ENCODE measurements at regions not wholly inside any gene's neighbourhood (a gene's known extent, or its start where the extent isn't known, plus 50 kb on each side); places are given as distances from the start of the nearest gene placed in this dataset.

- CTCF ChIA-PET, result no interaction called here
- POLR2A ChIA-PET, result interaction anchor here (1.1 kb wide), 1 partner anchor 12 kb away, joined by 3 read pairs; no protein-coding TSS in a partner anchor
- no peak for DNase-seq (ENCODE audit: extremely low spot score)
- TF ChIP-seq ZNF384 (IDR thresholded peaks at IDR 0.05) (no peak), FOXM1 (IDR thresholded peaks at IDR 0.05; ENCODE audit: borderline replicate concordance) (no peak), TARDBP (IDR thresholded peaks at IDR 0.05) (no peak), HDGF (IDR thresholded peaks at IDR 0.05; ENCODE audit: borderline replicate concordance) (no peak), L3MBTL2 (conservative IDR thresholded peaks at IDR 0.05) (no peak), ARNT (IDR thresholded peaks at IDR 0.05) (no peak), FOXA1 (IDR thresholded peaks at IDR 0.05) (no peak), LEF1 (IDR thresholded peaks at IDR 0.05; ENCODE audit: borderline replicate concordance) (no peak), ELF4 (IDR thresholded peaks at IDR 0.05) (no peak), PKNOX1 (IDR thresholded peaks at IDR 0.05) (no peak)
Measured at GRCh38 chr9:134564431-134565170, 77.0 kb upstream of the COL5A1 start.

DNA sequence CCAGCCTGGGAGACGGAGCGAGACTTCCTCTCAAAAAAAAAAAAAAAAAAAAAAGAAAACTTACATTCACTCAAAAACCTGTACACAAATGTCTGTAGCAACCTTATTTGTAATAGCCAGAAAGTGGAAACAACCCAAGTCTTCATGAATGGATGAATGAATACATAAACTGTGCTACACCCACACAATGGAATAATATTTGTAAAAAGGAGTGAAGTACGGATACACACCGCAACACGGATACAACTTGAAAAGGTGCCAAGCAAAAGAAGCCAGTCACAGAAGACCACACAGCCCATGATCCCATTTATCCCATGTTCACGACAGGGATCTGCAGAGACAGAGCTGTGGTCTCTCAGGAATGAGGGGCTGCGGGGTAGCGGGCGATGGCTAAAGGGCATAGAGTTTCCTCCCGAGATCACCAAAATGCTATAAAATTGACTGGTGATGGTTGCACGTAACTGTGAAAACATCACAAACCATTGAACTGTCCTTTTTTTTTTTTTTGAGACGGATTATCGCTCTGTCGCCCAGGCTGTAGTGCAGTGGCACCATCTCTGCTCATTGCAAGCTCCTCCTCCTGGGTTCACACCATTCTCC lies 76.2 kb upstream of the COL5A1 start:
- no peak for TF ChIP-seq TARDBP (IDR thresholded peaks at IDR 0.05)
- DNase-seq (ENCODE audit: extremely low spot score), result no peak
- ChIA-PET POLR2A (no interaction called here), CTCF (no interaction called here)

GRCh38 chr9:134566196-134566847 lies 75.3 kb upstream of the COL5A1 start:
- no peak for DNase-seq (ENCODE audit: extremely low spot score)
- CTCF ChIA-PET, result interaction anchor here (0.7 kb wide), 1 partner anchor 1080 kb away, joined by 6 read pairs; no protein-coding TSS in a partner anchor
- TF ChIP-seq FOXA1 (IDR thresholded peaks at IDR 0.05) (no peak), SUZ12 (IDR thresholded peaks at IDR 0.05) (no peak), NFRKB (IDR thresholded peaks at IDR 0.05) (no peak), BHLHE40 (IDR thresholded peaks at IDR 0.05; ENCODE audit: borderline replicate concordance) (no peak), LEF1 (IDR thresholded peaks at IDR 0.05; ENCODE audit: borderline replicate concordance) (no peak), CTBP1 (IDR thresholded peaks at IDR 0.05; ENCODE audit: borderline replicate concordance) (no peak), SP1 (IDR thresholded peaks at IDR 0.05) (no peak), ZNF384 (IDR thresholded peaks at IDR 0.05) (no peak), L3MBTL2 (conservative IDR thresholded peaks at IDR 0.05) (no peak), PKNOX1 (IDR thresholded peaks at IDR 0.05) (no peak)
- POLR2A ChIA-PET, result no interaction called here

DNA sequence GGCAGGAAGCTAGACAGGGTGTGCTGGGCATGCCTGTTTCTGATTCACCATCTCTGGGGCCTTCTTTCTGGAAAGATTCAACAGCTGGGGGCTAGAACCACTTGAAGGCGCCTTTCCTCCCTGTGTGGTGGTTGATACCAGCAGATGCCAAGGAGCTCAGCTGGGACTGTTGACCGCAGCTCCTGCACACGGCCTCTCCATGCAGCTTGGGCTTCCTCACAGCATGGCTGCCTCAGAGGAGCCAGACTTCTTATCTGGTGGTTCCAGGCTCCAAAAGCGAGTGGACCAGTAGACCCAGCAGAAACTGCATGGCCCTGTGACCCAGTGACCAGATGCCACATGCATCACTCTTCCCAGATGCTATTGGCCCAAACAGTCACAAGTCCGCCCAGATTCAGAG lies 74.7 kb upstream of the COL5A1 start:
- no peak for TF ChIP-seq FOXK2 (IDR thresholded peaks at IDR 0.05)
- TF ChIP-seq ZNF384 (IDR thresholded peaks at IDR 0.05), result no peak
- TF ChIP-seq ARNT (IDR thresholded peaks at IDR 0.05), result no peak
- no peak for TF ChIP-seq SP1 (IDR thresholded peaks at IDR 0.05)
- no peak for TF ChIP-seq TARDBP (IDR thresholded peaks at IDR 0.05)
- TF ChIP-seq LEF1 (IDR thresholded peaks at IDR 0.05; ENCODE audit: borderline replicate concordance), result no peak
- no peak for TF ChIP-seq BHLHE40 (IDR thresholded peaks at IDR 0.05; ENCODE audit: borderline replicate concordance)
- TF ChIP-seq PKNOX1 (IDR thresholded peaks at IDR 0.05), result no peak
- TF ChIP-seq L3MBTL2 (conservative IDR thresholded peaks at IDR 0.05), result no peak
- TF ChIP-seq FOXM1 (IDR thresholded peaks at IDR 0.05; ENCODE audit: borderline replicate concordance), result no peak
- CTCF ChIA-PET, result no interaction called here
- POLR2A ChIA-PET, result no interaction called here
- no peak for DNase-seq (ENCODE audit: extremely low spot score)

DNA sequence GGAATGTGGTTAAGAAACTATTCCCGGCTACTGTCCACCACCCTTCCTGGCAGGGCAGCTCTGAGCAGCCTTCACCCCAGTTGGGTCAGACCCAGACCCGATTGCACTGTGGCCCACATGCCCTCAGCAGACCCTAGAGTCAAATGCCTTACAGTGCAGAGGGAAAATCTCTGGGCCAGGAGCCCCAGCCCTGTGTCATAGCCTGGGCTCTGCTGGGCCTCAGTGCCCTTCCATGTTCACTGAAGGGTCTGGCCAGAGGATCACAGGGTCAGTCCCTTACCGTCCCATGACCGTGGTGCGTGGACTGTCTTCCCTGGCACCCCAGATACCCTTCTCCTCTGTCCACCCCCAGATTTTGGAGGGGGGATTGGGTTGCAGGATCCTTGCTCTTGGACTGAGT lies 73.5 kb upstream of the COL5A1 start:
- DNase-seq (ENCODE audit: extremely low spot score), result no peak
- TF ChIP-seq FOXM1 (IDR thresholded peaks at IDR 0.05; ENCODE audit: borderline replicate concordance) (no peak), ZNF384 (IDR thresholded peaks at IDR 0.05) (no peak), L3MBTL2 (conservative IDR thresholded peaks at IDR 0.05) (no peak), BHLHE40 (IDR thresholded peaks at IDR 0.05; ENCODE audit: borderline replicate concordance) (no peak), SUZ12 (IDR thresholded peaks at IDR 0.05) (no peak), ARNT (IDR thresholded peaks at IDR 0.05) (no peak), TARDBP (IDR thresholded peaks at IDR 0.05) (no peak), FOXK2 (IDR thresholded peaks at IDR 0.05) (no peak), FOXA1 (IDR thresholded peaks at IDR 0.05) (no peak), LEF1 (IDR thresholded peaks at IDR 0.05; ENCODE audit: borderline replicate concordance) (no peak)
- POLR2A ChIA-PET, result no interaction called here
- CTCF ChIA-PET, result no interaction called here

DNA sequence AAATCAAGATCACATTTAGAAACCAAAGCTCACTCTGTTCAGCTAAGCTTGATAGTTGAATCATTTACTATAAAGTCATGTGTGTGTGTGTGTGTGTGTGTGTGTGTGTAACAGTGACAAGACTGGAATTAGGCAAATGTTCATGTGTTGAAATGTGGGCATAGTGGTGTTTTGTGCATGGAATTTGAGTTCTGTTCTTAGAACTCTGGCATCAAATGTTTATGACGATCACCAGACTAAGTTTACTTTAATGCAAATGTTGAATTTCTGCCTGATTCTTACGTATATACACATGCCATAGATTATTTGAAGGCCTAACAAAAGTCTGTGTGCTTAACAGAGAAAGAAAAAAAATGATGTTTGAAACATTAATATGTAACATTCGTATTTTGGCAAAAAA lies 72.8 kb upstream of the COL5A1 start:
- POLR2A ChIA-PET, result no interaction called here
- TF ChIP-seq TARDBP (IDR thresholded peaks at IDR 0.05) (no peak), NFRKB (IDR thresholded peaks at IDR 0.05) (no peak), CTBP1 (IDR thresholded peaks at IDR 0.05; ENCODE audit: borderline replicate concordance) (no peak), SUZ12 (IDR thresholded peaks at IDR 0.05) (no peak), FOXM1 (IDR thresholded peaks at IDR 0.05; ENCODE audit: borderline replicate concordance) (no peak), HDGF (IDR thresholded peaks at IDR 0.05; ENCODE audit: borderline replicate concordance) (no peak), ZNF384 (IDR thresholded peaks at IDR 0.05) (no peak), PKNOX1 (IDR thresholded peaks at IDR 0.05) (no peak), FOXK2 (IDR thresholded peaks at IDR 0.05) (no peak), FOXA1 (IDR thresholded peaks at IDR 0.05) (no peak)
- CTCF ChIA-PET, result no interaction called here
- no peak for DNase-seq (ENCODE audit: extremely low spot score)
